Neural cell (in vitro differentiated cells): ENCODE measurements at regions not wholly inside any gene's neighbourhood (a gene's known extent, or its start where the extent isn't known, plus 50 kb on each side); places are given as distances from the start of the nearest gene placed in this dataset.
"Not testable (repeated sequence)": the region's sequence is repeated elsewhere in the genome, so short reads cannot be mapped to it uniquely, and the experiment has no call there.

ENCODE experiments used
- EP300 ChIP-seq: fragments of 450-650 bp; conservative IDR thresholded peaks from 2 replicates; pipeline ENCODE4 v1.6.1; 2014; ENCODE audit warnings: antibody characterized with exemption, mild to moderate bottlenecking, moderate library complexity; ENCODE audit not compliant: poor library complexity, severe bottlenecking
- MXI1 ChIP-seq: fragments of 450-650 bp; conservative IDR thresholded peaks from 2 replicates; pipeline ENCODE4 v1.6.1; 2014; ENCODE audit warnings: antibody characterized with exemption, mild to moderate bottlenecking; ENCODE audit not compliant: poor library complexity, severe bottlenecking
- POLR2AphosphoS5 ChIP-seq: IDR thresholded peaks from 2 replicates; pipeline ENCODE4 v1.6.1; 2012
- RAD21 ChIP-seq: fragments of 450-650 bp; conservative IDR thresholded peaks from 2 replicates; pipeline ENCODE4 v1.6.1; 2014; ENCODE audit warnings: antibody characterized with exemption, mild to moderate bottlenecking, moderate library complexity
- TAF1 ChIP-seq: IDR thresholded peaks from 2 replicates; pipeline ENCODE4 v1.6.1; 2012; ENCODE audit warnings: low read depth
- TF ChIP-seq, protein P1 (sequence below): fragments of 450-650 bp; IDR thresholded peaks from 2 replicates; pipeline ENCODE4 v1.5.1; 2014; ENCODE audit warnings: antibody characterized with exemption, mild to moderate bottlenecking, moderate library complexity; ENCODE audit not compliant: poor library complexity, severe bottlenecking

DNA sequence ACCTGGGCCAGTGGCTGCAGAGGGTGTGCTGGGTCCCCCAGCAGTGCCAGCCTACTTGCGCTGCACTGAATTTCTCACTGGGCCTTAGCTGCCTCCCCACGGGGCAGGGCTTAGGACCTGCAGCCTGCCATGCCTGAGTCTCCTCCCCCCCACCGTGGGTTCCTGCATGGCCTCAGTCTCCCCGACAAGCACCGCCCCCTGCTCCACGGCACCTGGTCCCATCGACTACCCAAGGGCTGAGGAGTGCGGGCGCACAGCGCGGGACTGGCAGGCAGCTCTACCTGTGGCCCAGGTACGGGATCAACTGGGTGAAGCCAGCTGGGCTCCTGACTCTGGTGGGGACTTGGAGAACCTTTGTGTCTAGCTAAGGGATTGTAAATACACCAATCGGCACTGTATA lies 1143.6 kb downstream of the OTOL1 start:
- TF ChIP-seq, protein P1, sequence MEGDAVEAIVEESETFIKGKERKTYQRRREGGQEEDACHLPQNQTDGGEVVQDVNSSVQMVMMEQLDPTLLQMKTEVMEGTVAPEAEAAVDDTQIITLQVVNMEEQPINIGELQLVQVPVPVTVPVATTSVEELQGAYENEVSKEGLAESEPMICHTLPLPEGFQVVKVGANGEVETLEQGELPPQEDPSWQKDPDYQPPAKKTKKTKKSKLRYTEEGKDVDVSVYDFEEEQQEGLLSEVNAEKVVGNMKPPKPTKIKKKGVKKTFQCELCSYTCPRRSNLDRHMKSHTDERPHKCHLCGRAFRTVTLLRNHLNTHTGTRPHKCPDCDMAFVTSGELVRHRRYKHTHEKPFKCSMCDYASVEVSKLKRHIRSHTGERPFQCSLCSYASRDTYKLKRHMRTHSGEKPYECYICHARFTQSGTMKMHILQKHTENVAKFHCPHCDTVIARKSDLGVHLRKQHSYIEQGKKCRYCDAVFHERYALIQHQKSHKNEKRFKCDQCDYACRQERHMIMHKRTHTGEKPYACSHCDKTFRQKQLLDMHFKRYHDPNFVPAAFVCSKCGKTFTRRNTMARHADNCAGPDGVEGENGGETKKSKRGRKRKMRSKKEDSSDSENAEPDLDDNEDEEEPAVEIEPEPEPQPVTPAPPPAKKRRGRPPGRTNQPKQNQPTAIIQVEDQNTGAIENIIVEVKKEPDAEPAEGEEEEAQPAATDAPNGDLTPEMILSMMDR: not testable (repeated sequence)
- not testable (repeated sequence) for TF ChIP-seq POLR2AphosphoS5, TAF1, MXI1, RAD21, EP300
